ENCODE measurements at regions not wholly inside any gene's neighbourhood (a gene's known extent, or its start where the extent isn't known, plus 50 kb on each side); places are given as distances from the start of the nearest gene placed in this dataset.
"Not testable (repeated sequence)": the region's sequence is repeated elsewhere in the genome, so short reads cannot be mapped to it uniquely, and the experiment has no call there.

- H3K36me3 ChIP-seq (ENCODE audit: insufficient read depth, low read length) = no peaks in the 10 kb centered on the region
- TF ChIP-seq, protein P1, sequence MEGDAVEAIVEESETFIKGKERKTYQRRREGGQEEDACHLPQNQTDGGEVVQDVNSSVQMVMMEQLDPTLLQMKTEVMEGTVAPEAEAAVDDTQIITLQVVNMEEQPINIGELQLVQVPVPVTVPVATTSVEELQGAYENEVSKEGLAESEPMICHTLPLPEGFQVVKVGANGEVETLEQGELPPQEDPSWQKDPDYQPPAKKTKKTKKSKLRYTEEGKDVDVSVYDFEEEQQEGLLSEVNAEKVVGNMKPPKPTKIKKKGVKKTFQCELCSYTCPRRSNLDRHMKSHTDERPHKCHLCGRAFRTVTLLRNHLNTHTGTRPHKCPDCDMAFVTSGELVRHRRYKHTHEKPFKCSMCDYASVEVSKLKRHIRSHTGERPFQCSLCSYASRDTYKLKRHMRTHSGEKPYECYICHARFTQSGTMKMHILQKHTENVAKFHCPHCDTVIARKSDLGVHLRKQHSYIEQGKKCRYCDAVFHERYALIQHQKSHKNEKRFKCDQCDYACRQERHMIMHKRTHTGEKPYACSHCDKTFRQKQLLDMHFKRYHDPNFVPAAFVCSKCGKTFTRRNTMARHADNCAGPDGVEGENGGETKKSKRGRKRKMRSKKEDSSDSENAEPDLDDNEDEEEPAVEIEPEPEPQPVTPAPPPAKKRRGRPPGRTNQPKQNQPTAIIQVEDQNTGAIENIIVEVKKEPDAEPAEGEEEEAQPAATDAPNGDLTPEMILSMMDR (IDR thresholded peaks at IDR 0.05; ENCODE audit: insufficient read depth, low read depth, low read length) = no peak
- no peak for TF ChIP-seq EZH2 (IDR thresholded peaks at IDR 0.05; ENCODE audit: insufficient read depth, low read length)
- H3K4me1 Mint-ChIP-seq (ENCODE audit: low read depth, unreplicated experiment) = peaks cover 2% of the 10 kb centered on the region
- no peak overlapping the region for H3K4me3 ChIP-seq (ENCODE audit: insufficient read depth, low read depth, low read length)
- no peak overlapping the region for H3K9ac ChIP-seq (ENCODE audit: low read length)
- peaks cover 66% of the 10 kb centered on the region for H3K27me3 Mint-ChIP-seq (ENCODE audit: low read depth, unreplicated experiment)
- H3K4me1 ChIP-seq (ENCODE audit: insufficient read depth, low read length) = peaks cover 2% of the 10 kb centered on the region
- no peak overlapping the region for H3K27ac ChIP-seq (ENCODE audit: low read depth, low read length)
- H3K9me3 ChIP-seq (ENCODE audit: insufficient read depth, low read depth, low read length) = no peaks in the 10 kb centered on the region
- no peak overlapping the region for H3K4me3 Mint-ChIP-seq (ENCODE audit: unreplicated experiment)
- H3K79me2 ChIP-seq (ENCODE audit: insufficient read depth, low read length) = no peaks in the 10 kb centered on the region
- FAIRE-seq (no peak), DNase-seq (ENCODE audit: low read depth) (no peak)
- no peaks in the 10 kb centered on the region for H4K20me1 ChIP-seq (ENCODE audit: insufficient read depth, low read length)
- H3K9me3 Mint-ChIP-seq (ENCODE audit: unreplicated experiment) = peaks cover 4% of the 10 kb centered on the region
- H2AFZ ChIP-seq (ENCODE audit: low read depth, low read length) = no peak overlapping the region
- no peaks in the 10 kb centered on the region for H3K36me3 Mint-ChIP-seq (ENCODE audit: low read depth, unreplicated experiment)
- H3K27me3 ChIP-seq (ENCODE audit: insufficient read depth, low read length) = peaks cover 49% of the 10 kb centered on the region
- no peak overlapping the region for H3K4me2 ChIP-seq (ENCODE audit: low read length)
- H3K27ac Mint-ChIP-seq (ENCODE audit: unreplicated experiment) = no peak overlapping the region
Measured at GRCh38 chr2:120514521-120514920, 168.6 kb downstream of the INHBB start.

DNA sequence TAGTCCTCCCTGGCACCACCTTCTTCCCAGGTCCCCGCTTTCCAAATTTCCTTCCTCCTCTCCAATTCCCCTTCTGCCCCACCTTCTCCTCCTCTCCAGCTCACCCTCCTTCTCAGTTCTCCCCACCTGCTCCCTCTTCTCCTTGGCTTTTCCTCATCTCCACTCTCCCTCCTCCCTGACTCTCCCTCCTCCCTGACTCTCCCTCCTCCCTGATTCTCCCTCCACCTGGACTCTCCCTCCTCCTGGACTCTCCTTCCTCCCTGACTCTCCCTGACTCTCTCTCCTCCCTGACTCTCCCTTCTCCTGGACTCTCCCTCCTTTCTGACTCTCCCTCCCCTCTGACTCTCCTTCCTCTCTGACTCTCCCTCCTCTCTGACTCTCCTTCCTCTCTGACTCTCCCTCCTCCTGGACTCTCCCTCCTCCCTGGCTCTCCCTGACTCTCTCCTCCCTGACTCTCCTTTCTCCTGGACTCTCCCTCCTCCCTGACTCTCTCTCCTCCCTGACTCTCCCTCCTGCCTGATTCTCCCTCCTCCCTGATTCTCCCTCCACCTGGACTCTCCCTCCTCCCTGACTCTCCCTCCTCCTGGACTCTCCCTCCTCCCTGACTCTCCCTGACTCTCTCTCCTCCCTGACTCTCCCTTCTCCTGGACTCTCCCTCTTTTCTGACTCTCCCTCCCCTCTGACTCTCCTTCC lies 169.3 kb downstream of the INHBB start:
- peaks cover 49% of the 10 kb centered on the region for H3K27me3 ChIP-seq (ENCODE audit: insufficient read depth, low read length)
- H3K4me1 Mint-ChIP-seq (ENCODE audit: low read depth, unreplicated experiment); H3K4me3 Mint-ChIP-seq (ENCODE audit: unreplicated experiment); H3K9me3 ChIP-seq (ENCODE audit: insufficient read depth, low read depth, low read length); FAIRE-seq; H3K9me3 Mint-ChIP-seq (ENCODE audit: unreplicated experiment); H3K79me2 ChIP-seq (ENCODE audit: insufficient read depth, low read length); H3K4me3 ChIP-seq (ENCODE audit: insufficient read depth, low read depth, low read length); H3K36me3 ChIP-seq (ENCODE audit: insufficient read depth, low read length); H3K9ac ChIP-seq (ENCODE audit: low read length); H3K4me2 ChIP-seq (ENCODE audit: low read length); H2AFZ ChIP-seq (ENCODE audit: low read depth, low read length); H3K4me1 ChIP-seq (ENCODE audit: insufficient read depth, low read length); DNase-seq (ENCODE audit: low read depth); H3K27ac ChIP-seq (ENCODE audit: low read depth, low read length); H4K20me1 ChIP-seq (ENCODE audit: insufficient read depth, low read length); H3K36me3 Mint-ChIP-seq (ENCODE audit: low read depth, unreplicated experiment); H3K27ac Mint-ChIP-seq (ENCODE audit: unreplicated experiment): not testable (repeated sequence)
- H3K27me3 Mint-ChIP-seq (ENCODE audit: low read depth, unreplicated experiment) = peaks cover 68% of the 10 kb centered on the region

DNA sequence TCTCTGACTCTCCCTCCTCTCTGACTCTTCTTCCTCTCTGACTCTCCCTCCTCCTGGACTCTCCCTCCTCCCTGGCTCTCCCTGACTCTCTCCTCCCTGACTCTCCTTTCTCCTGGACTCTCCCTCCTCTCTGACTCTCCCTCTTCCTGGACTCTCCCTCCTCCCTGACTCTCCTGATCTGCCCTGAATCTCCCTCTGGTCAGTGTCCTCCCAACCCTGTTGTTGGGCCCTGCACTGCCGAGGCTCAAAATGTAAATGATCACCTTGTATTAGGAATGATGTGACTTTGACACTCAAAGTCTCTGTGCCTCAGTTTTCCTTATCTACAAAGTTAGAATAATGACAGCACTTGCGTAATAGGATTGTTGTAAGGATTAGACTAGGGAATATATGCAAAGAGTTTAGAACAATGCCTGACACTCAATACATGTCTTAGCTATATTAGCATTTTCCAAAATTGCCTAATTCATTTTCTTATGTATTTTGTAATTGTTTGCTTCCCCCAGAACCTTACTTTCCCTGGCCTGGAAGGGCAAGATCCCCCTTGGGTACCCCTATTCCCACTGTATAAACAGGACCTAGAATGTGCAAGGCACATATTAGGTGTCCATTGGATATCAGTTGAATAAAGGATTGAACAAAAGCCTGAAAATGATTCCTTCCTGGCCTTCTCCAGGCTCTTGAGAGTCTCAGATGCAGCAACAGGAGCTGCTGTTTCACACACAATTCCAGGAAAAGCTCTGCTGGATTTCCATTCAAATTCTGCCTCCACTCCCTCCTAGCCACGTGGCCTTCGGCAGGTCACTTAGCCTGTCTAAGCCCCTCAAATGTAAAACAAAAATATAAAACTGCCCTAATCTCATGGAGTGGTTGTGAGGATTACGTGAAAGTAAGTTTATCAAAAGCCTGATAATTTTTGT lies 170.1 kb downstream of the INHBB start:
- FAIRE-seq = no peak
- no peaks in the 10 kb centered on the region for H3K79me2 ChIP-seq (ENCODE audit: insufficient read depth, low read length)
- no peak overlapping the region for H3K27ac Mint-ChIP-seq (ENCODE audit: unreplicated experiment)
- H3K9me3 Mint-ChIP-seq (ENCODE audit: unreplicated experiment) = peaks cover 6% of the 10 kb centered on the region
- H3K27me3 ChIP-seq (ENCODE audit: insufficient read depth, low read length) = peaks cover 49% of the 10 kb centered on the region
- peaks cover 2% of the 10 kb centered on the region for H3K4me1 Mint-ChIP-seq (ENCODE audit: low read depth, unreplicated experiment)
- H3K4me3 Mint-ChIP-seq (ENCODE audit: unreplicated experiment) = no peak overlapping the region
- no peaks in the 10 kb centered on the region for H3K36me3 Mint-ChIP-seq (ENCODE audit: low read depth, unreplicated experiment)
- DNase-seq (ENCODE audit: low read depth) = no peak
- H3K27ac ChIP-seq (ENCODE audit: low read depth, low read length) = no peak overlapping the region
- peaks cover 2% of the 10 kb centered on the region for H3K4me1 ChIP-seq (ENCODE audit: insufficient read depth, low read length)
- TF ChIP-seq, protein P1 (IDR thresholded peaks at IDR 0.05; ENCODE audit: insufficient read depth, low read depth, low read length) = no peak
- no peak for TF ChIP-seq EZH2 (IDR thresholded peaks at IDR 0.05; ENCODE audit: insufficient read depth, low read length)
- H3K9me3 ChIP-seq (ENCODE audit: insufficient read depth, low read depth, low read length) = no peaks in the 10 kb centered on the region
- peaks cover 67% of the 10 kb centered on the region for H3K27me3 Mint-ChIP-seq (ENCODE audit: low read depth, unreplicated experiment)
- H3K4me2 ChIP-seq (ENCODE audit: low read length) = no peak overlapping the region
- no peak overlapping the region for H3K9ac ChIP-seq (ENCODE audit: low read length)
- no peak overlapping the region for H3K4me3 ChIP-seq (ENCODE audit: insufficient read depth, low read depth, low read length)
- no peaks in the 10 kb centered on the region for H3K36me3 ChIP-seq (ENCODE audit: insufficient read depth, low read length)
- no peak overlapping the region for H2AFZ ChIP-seq (ENCODE audit: low read depth, low read length)
- no peaks in the 10 kb centered on the region for H4K20me1 ChIP-seq (ENCODE audit: insufficient read depth, low read length)

Measured in astrocyte (in vitro differentiated cells and primary cell).